ENCODE measurements at regions not wholly inside any gene's neighbourhood (a gene's known extent, or its start where the extent isn't known, plus 50 kb on each side); places are given as distances from the start of the nearest gene placed in this dataset.
"Not testable (repeated sequence)": the region's sequence is repeated elsewhere in the genome, so short reads cannot be mapped to it uniquely, and the experiment has no call there.

GRCh38 chr21:23982546-23982945 is 1624.7 kb downstream of the MRPL39 start:
- DNase-seq (ENCODE audit: low spot score): no peak

- DNase-seq (ENCODE audit: low spot score): no peak
These were observed 1629.3 kb downstream of the MRPL39 start for GRCh38 chr21:23977971-23978370.

- DNase-seq (ENCODE audit: low spot score): no peak
These were observed 1638.3 kb downstream of the MRPL39 start for GRCh38 chr21:23968722-23969647.

- DNase-seq (ENCODE audit: low spot score): no peak
These were observed 1639.3 kb downstream of the MRPL39 start for GRCh38 chr21:23968008-23968407.

- DNase-seq (ENCODE audit: low spot score): no peak
These were observed 1643.8 kb downstream of the MRPL39 start for GRCh38 chr21:23963454-23963853.

GRCh38 chr21:23960769-23961168 is 1646.5 kb downstream of the MRPL39 start:
- DNase-seq (ENCODE audit: low spot score): no peak

GRCh38 chr21:23955135-23955843 is 1652.0 kb downstream of the MRPL39 start:
- no peak for DNase-seq (ENCODE audit: low spot score)

GRCh38 chr21:23952269-23952668 is 1655.0 kb downstream of the MRPL39 start:
- no peak for DNase-seq (ENCODE audit: low spot score)

- no peak for DNase-seq (ENCODE audit: low spot score)
These were observed 1656.0 kb downstream of the MRPL39 start for GRCh38 chr21:23951251-23951650.

- no peak for DNase-seq (ENCODE audit: low spot score)
These were observed 1656.9 kb downstream of the MRPL39 start for GRCh38 chr21:23950344-23950743.

- DNase-seq (ENCODE audit: low spot score): no peak
These were observed 1657.8 kb downstream of the MRPL39 start for GRCh38 chr21:23949493-23949892.

- no peak for DNase-seq (ENCODE audit: low spot score)
These were observed 1667.8 kb downstream of the MRPL39 start for GRCh38 chr21:23939369-23940065.

- no peak for DNase-seq (ENCODE audit: low spot score)
These were observed 1670.3 kb downstream of the MRPL39 start for GRCh38 chr21:23936991-23937390.

- DNase-seq (ENCODE audit: low spot score): peak; percentile 49
These were observed 1671.1 kb downstream of the MRPL39 start for GRCh38 chr21:23936224-23936623.

- no peak for DNase-seq (ENCODE audit: low spot score)
These were observed 1676.7 kb downstream of the MRPL39 start for GRCh38 chr21:23930565-23930964.

GRCh38 chr21:23926430-23926829 is 1680.9 kb downstream of the MRPL39 start:
- not testable (repeated sequence) for DNase-seq (ENCODE audit: low spot score)

GRCh38 chr21:23921670-23922418 is 1685.4 kb downstream of the MRPL39 start:
- no peak for DNase-seq (ENCODE audit: low spot score)

- no peak for DNase-seq (ENCODE audit: low spot score)
These were observed 1706.6 kb downstream of the MRPL39 start for GRCh38 chr21:23900727-23901126.

GRCh38 chr21:23899561-23899960 is 1707.7 kb downstream of the MRPL39 start:
- no peak for DNase-seq (ENCODE audit: low spot score)

- DNase-seq (ENCODE audit: low spot score): no peak
These were observed 1716.6 kb downstream of the MRPL39 start for GRCh38 chr21:23890652-23891051.

- DNase-seq (ENCODE audit: low spot score): no peak
These were observed 1719.5 kb downstream of the MRPL39 start for GRCh38 chr21:23887725-23888306.

Data from Ammon's horn (tissue), 1 donor.